DOHH2 (cell line): ENCODE measurements at regions not wholly inside any gene's neighbourhood (a gene's known extent, or its start where the extent isn't known, plus 50 kb on each side); places are given as distances from the start of the nearest gene placed in this dataset.

Experiments
- EZH2phosphoT487 ChIP-seq: fragments of 200-600 bp; sonication (generic); IDR thresholded peaks from 2 replicates; pipeline ENCODE4 v1.6.1; 2017; ENCODE audit warnings: borderline replicate concordance, mild to moderate bottlenecking, antibody characterized with exemption, low read length, moderate library complexity, mixed read lengths
- TF ChIP-seq, protein P1 (sequence below): fragments of 200-600 bp; sonication (generic); IDR thresholded peaks from one replicate; pipeline ENCODE4 v1.5.1; 2014; ENCODE audit warnings: antibody characterized with exemption, mild to moderate bottlenecking, low read depth, low read length; ENCODE audit not compliant: poor library complexity, severe bottlenecking

GRCh38 chr16:13528691-13529090 lies 391.3 kb upstream of the ERCC4 start:
- TF ChIP-seq, protein P1, sequence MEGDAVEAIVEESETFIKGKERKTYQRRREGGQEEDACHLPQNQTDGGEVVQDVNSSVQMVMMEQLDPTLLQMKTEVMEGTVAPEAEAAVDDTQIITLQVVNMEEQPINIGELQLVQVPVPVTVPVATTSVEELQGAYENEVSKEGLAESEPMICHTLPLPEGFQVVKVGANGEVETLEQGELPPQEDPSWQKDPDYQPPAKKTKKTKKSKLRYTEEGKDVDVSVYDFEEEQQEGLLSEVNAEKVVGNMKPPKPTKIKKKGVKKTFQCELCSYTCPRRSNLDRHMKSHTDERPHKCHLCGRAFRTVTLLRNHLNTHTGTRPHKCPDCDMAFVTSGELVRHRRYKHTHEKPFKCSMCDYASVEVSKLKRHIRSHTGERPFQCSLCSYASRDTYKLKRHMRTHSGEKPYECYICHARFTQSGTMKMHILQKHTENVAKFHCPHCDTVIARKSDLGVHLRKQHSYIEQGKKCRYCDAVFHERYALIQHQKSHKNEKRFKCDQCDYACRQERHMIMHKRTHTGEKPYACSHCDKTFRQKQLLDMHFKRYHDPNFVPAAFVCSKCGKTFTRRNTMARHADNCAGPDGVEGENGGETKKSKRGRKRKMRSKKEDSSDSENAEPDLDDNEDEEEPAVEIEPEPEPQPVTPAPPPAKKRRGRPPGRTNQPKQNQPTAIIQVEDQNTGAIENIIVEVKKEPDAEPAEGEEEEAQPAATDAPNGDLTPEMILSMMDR = no peak
- TF ChIP-seq EZH2phosphoT487 = no peak
